PC-9 (cell line): ENCODE measurements at regions not wholly inside any gene's neighbourhood (a gene's known extent, or its start where the extent isn't known, plus 50 kb on each side); places are given as distances from the start of the nearest gene placed in this dataset.

Source experiments
- BruUV-seq: library from RNA; stranded (reverse); fragments of 400-500 nt; replicated peaks from 2 replicates; lab custom pipeline; 2021; lab: Mats Ljungman, UMichigan
- CTCF ChIA-PET: fragments of 300-600 bp; sonication (Branson Sonifier 250); formaldehyde crosslinking; loops from one replicate; lab custom pipeline; 2022; ENCODE audit warnings: antibody characterized with exemption; lab: Charles Lee
- POLR2A ChIA-PET: fragments of 300-600 bp; sonication (Branson Sonifier 250); formaldehyde crosslinking; loops from one replicate; lab custom pipeline; 2022; ENCODE audit warnings: antibody characterized with exemption; ENCODE audit not compliant: unreplicated experiment; lab: Charles Lee
- DNase-seq, 2 experiments: peaks; one replicate each; pipeline versions ENCODE4 v3.0.0 to v3.0.0-alpha.2; 2015 to 2022; ENCODE audit warnings: mixed read lengths in 1 of 2
- H2AFZ ChIP-seq: fragments of 200-600 bp; sonication (generic); 2 replicates; pipeline ENCODE4 v1.8.1; 2017; ENCODE audit warnings: antibody characterized with exemption
- H3F3A ChIP-seq: fragments of 200-600 bp; sonication (generic); 2 replicates; pipeline ENCODE4 v1.8.1; 2017; ENCODE audit warnings: antibody characterized with exemption, mild to moderate bottlenecking, low read depth; ENCODE audit not compliant: insufficient read depth
- H3K27ac ChIP-seq: fragments of 200-600 bp; sonication (generic); 2 replicates; pipeline ENCODE4 v1.6.1; 2016; ENCODE audit warnings: mixed run types
- H3K27me3 ChIP-seq: fragments of 200-600 bp; sonication (generic); 2 replicates; pipeline ENCODE4 v1.6.1; 2016; ENCODE audit warnings: low read depth, mixed run types; ENCODE audit not compliant: insufficient read depth
- H3K36me3 ChIP-seq: fragments of 200-600 bp; sonication (generic); 2 replicates; pipeline ENCODE4 v1.6.1; 2016; ENCODE audit warnings: low read depth, mixed run types
- H3K4me1 ChIP-seq: fragments of 200-600 bp; sonication (generic); replicated peaks from 2 replicates; pipeline ENCODE4 v1.6.1; 2016; ENCODE audit warnings: mixed run types; ENCODE audit not compliant: insufficient read depth
- H3K4me2 ChIP-seq: fragments of 200-600 bp; sonication (generic); 2 replicates; pipeline ENCODE4 v1.6.1; 2017; ENCODE audit warnings: mixed run types
- H3K4me3 ChIP-seq: fragments of 200-600 bp; sonication (generic); 2 replicates; pipeline ENCODE4 v1.6.1; 2016; ENCODE audit warnings: mixed run types
- H3K79me2 ChIP-seq: fragments of 200-600 bp; sonication (generic); 2 replicates; pipeline ENCODE4 v1.6.1; 2017; ENCODE audit warnings: low read depth, mixed run types
- H3K9me2 ChIP-seq: fragments of 200-600 bp; sonication (generic); 2 replicates; pipeline ENCODE4 v1.8.1; 2017; ENCODE audit warnings: mild to moderate bottlenecking; ENCODE audit not compliant: insufficient read depth
- H3K9me3 ChIP-seq: fragments of 200-600 bp; sonication (generic); 2 replicates; pipeline ENCODE4 v1.8.1; 2016; ENCODE audit warnings: low read depth; ENCODE audit not compliant: insufficient read depth
- H4K20me1 ChIP-seq: fragments of 200-600 bp; sonication (generic); 2 replicates; pipeline ENCODE4 v1.8.1; 2017; ENCODE audit not compliant: insufficient read depth
- CTCF ChIP-seq: fragments of 200-600 bp; sonication (generic); conservative IDR thresholded peaks from 2 replicates; pipeline ENCODE4 v1.6.1; 2017; ENCODE audit warnings: mixed run types, antibody characterized with exemption, mild to moderate bottlenecking, moderate library complexity
- EZH2 ChIP-seq: fragments of 200-600 bp; sonication (generic); IDR thresholded peaks from 2 replicates; pipeline ENCODE4 v1.8.0; 2017; ENCODE audit warnings: antibody characterized with exemption, low read depth
- intact Hi-C: fragments of 100-400 bp; cut with micrococcal nuclease; formaldehyde crosslinking; loops from one replicate; pipeline ENCODE4 v1.10.0; 2022; ENCODE audit not compliant: unreplicated experiment

DNA sequence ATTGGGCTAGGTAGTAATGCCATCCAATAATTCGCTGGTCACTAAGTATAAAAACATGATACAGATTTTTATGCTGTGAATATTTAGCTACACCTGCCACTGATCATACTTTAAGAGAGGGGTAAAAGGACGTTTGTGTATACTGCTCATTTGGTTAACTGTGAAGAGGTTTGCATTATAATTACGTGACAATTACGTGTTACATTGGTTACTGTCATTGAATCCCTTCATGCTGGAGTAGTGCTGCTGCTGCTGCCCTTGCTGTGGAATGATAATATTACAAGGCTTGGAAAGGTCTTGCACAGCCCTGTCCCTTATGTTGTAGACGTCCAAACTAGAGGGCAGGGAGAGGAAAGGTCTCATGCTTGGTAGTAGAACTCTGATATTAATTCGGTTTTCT lies 312.2 kb upstream of the ATP2B1 start:
- no peak overlapping the region for H2AFZ ChIP-seq
- H4K20me1 ChIP-seq, result no peaks in the 10 kb centered on the region
- no peaks in the 10 kb centered on the region for H3K9me3 ChIP-seq
- BruUV-seq, result no TSS peak
- no peaks in the 10 kb centered on the region for H3K79me2 ChIP-seq
- no peak for DNase-seq
- CTCF ChIA-PET, result no interaction called here
- no peaks in the 10 kb centered on the region for H3K9me2 ChIP-seq
- intact Hi-C loops, result no loop called here
- H3K4me3 ChIP-seq, result no peak overlapping the region
- TF ChIP-seq CTCF (no peak), EZH2 (no peak)
- H3K27me3 ChIP-seq, result no peaks in the 10 kb centered on the region
- H3K4me1 ChIP-seq, result peaks cover 26% of the 10 kb centered on the region
- no peak overlapping the region for H3K27ac ChIP-seq
- POLR2A ChIA-PET, result interaction anchor here (0.7 kb wide), 1 partner anchor 812 kb away, joined by 4 read pairs; no protein-coding TSS in a partner anchor
- H3K4me2 ChIP-seq, result no peak overlapping the region
- no peaks in the 10 kb centered on the region for H3F3A ChIP-seq
- no peaks in the 10 kb centered on the region for H3K36me3 ChIP-seq

GRCh38 chr12:90020436-90020835 lies 311.8 kb upstream of the ATP2B1 start:
- no peaks in the 10 kb centered on the region for H3K27me3 ChIP-seq
- CTCF ChIA-PET, result no interaction called here
- H3F3A ChIP-seq, result no peaks in the 10 kb centered on the region
- H3K9me2 ChIP-seq, result no peaks in the 10 kb centered on the region
- peaks cover 26% of the 10 kb centered on the region for H3K4me1 ChIP-seq
- no peaks in the 10 kb centered on the region for H3K9me3 ChIP-seq
- DNase-seq, result no peak
- H3K36me3 ChIP-seq, result no peaks in the 10 kb centered on the region
- BruUV-seq, result no TSS peak
- no peak overlapping the region for H3K4me3 ChIP-seq
- no peak overlapping the region for H3K27ac ChIP-seq
- no peak overlapping the region for H2AFZ ChIP-seq
- H3K79me2 ChIP-seq, result no peaks in the 10 kb centered on the region
- TF ChIP-seq CTCF, result no peak
- TF ChIP-seq EZH2, result no peak
- no peaks in the 10 kb centered on the region for H4K20me1 ChIP-seq
- POLR2A ChIA-PET, result interaction anchor here (0.7 kb wide), 1 partner anchor 813 kb away, joined by 4 read pairs; no protein-coding TSS in a partner anchor
- intact Hi-C loops, result no loop called here
- H3K4me2 ChIP-seq, result no peak overlapping the region

- no TSS peak for BruUV-seq
Observed at GRCh38 chr12:90020014-90020413, 311.4 kb upstream of the ATP2B1 start.

More at GRCh38 chr12:90020014-90020413, 311.4 kb upstream of the ATP2B1 start:
- peaks cover 26% of the 10 kb centered on the region for H3K4me1 ChIP-seq
- H3K9me2 ChIP-seq, result no peaks in the 10 kb centered on the region
- H3K27ac ChIP-seq, result no peak overlapping the region
- no peak overlapping the region for H3K4me3 ChIP-seq
- intact Hi-C loops, result no loop called here
- no peaks in the 10 kb centered on the region for H3K36me3 ChIP-seq
- no peak for TF ChIP-seq EZH2
- TF ChIP-seq CTCF, result no peak
- no peaks in the 10 kb centered on the region for H3F3A ChIP-seq
- no peak overlapping the region for H2AFZ ChIP-seq
- CTCF ChIA-PET, result no interaction called here
- POLR2A ChIA-PET, result no interaction called here
- no peaks in the 10 kb centered on the region for H4K20me1 ChIP-seq
- H3K27me3 ChIP-seq, result no peaks in the 10 kb centered on the region
- H3K79me2 ChIP-seq, result no peaks in the 10 kb centered on the region
- no peaks in the 10 kb centered on the region for H3K9me3 ChIP-seq
- H3K4me2 ChIP-seq, result no peak overlapping the region
- DNase-seq, result no peak
